Right lobe of liver (tissue), 6 donors: ENCODE measurements at regions not wholly inside any gene's neighbourhood (a gene's known extent, or its start where the extent isn't known, plus 50 kb on each side); places are given as distances from the start of the nearest gene placed in this dataset.

Experiments
- ATAC-seq, 4 donors: fragments of 200-7000 bp; cut with Tn5 transposase; one replicate each; pipeline ENCODE4 v1.9.1; 2020; ENCODE audit warnings: mild to moderate bottlenecking in 4 of 4, moderate library complexity in 4 of 4
- DNase-seq, 3 donors: peaks; one replicate each; pipeline ENCODE4 v3.0.0-alpha.2; 2020
- H3K27ac ChIP-seq, 3 donors: fragments of 200-600 bp; one replicate each; pipeline ENCODE4 v1.8.0; 2022
- H3K27me3 ChIP-seq, 2 donors: fragments of 200-600 bp; one replicate each; pipeline ENCODE4 v1.8.0; 2022
- H3K36me3 ChIP-seq, 4 donors: fragments of 200-600 bp; sonication (generic) in 1 of 4; one replicate each; pipeline versions ENCODE4 v1.5.1 to v1.8.0; 2017 to 2022; ENCODE audit warnings: control low read depth in 1 of 4
- H3K4me1 ChIP-seq, 4 donors: fragments of 200-600 bp; sonication (generic) in 1 of 4; one replicate each; pipeline versions ENCODE4 v1.5.1 to v1.8.0; 2017 to 2022; ENCODE audit warnings: control low read depth in 1 of 4
- H3K4me3 ChIP-seq, 3 donors: fragments of 200-600 bp; one replicate each; pipeline ENCODE4 v1.8.0; 2022
- H3K9me3 ChIP-seq, 4 donors: fragments of 200-600 bp; sonication (generic) in 1 of 4; one replicate each; pipeline versions ENCODE4 v1.5.1 to v1.8.0; 2017 to 2022; ENCODE audit warnings: control low read depth in 1 of 4
- CTCF ChIP-seq, 4 donors: fragments of 200-600 bp in 3 of 4; fragments of 450-650 bp in 1 of 4; IDR thresholded peaks; one replicate each; pipeline versions ENCODE4 v1.5.1 to v1.8.0; 2016 to 2022; ENCODE audit warnings: antibody characterized with exemption in 4 of 4, mild to moderate bottlenecking in 2 of 4
- POLR2A ChIP-seq: fragments of 450-650 bp; IDR thresholded peaks from one replicate; pipeline ENCODE4 v1.6.1; 2017; ENCODE audit warnings: antibody characterized with exemption, mild to moderate bottlenecking
- WGBS: methylation state at CpG from one replicate; pipeline ENCODE4 v1.1.6; 2018; ENCODE audit warnings: low coverage, low lambda C conversion rate; ENCODE audit not compliant: insufficient coverage; ENCODE audit errors: missing lambda C conversion rate; 5-methylcytosine and 5-hydroxymethylcytosine counted together
- intact Hi-C, 2 donors: fragments of 100-400 bp; cut with DNase I; formaldehyde crosslinking; loops; one replicate each; pipeline versions ENCODE4 v1.11.2 to v1.14.1; 2022
- donor health status: DM: no; HTN: yes; CAD: no.
- donor health status: DM: no; HTN: no; CAD: no.
- donor health status: DM: no; HTN: no; CAD: no.
- donor health status: DM: no; HTN: yes; CAD: no.
- donor health status: DM: no; HTN: yes; CAD: no.

GRCh38 chr2:172196768-172197431 is 94.2 kb upstream of the DLX2 start:
- 45% methylated on average over 17 of the region's 17 CpGs for WGBS
- Histone ChIP-seq H3K9me3 (peaks cover 0 to 3% (median 0%) of the 10 kb centered on the region in 4 donors), H3K36me3 (no peaks in the 10 kb centered on the region), H3K27me3 (no peaks in the 10 kb centered on the region), H3K4me3 (no peak overlapping the region), H3K4me1 (no peaks in the 10 kb centered on the region), H3K27ac (no peak overlapping the region)
- no peak for TF ChIP-seq CTCF (IDR thresholded peaks at IDR 0.05)
- no peak for TF ChIP-seq POLR2A
- intact Hi-C loops = no loop called here
- peak in 2 of 4 donors; percentile 17 to 35 for ATAC-seq
- no peak for DNase-seq

- no peaks in the 10 kb centered on the region for H3K36me3 ChIP-seq
- 57% methylated on average over 4 of the region's 4 CpGs for WGBS
- no peak for ATAC-seq
- DNase-seq = no peak
- H3K9me3 ChIP-seq = peaks cover 0 to 3% (median 0%) of the 10 kb centered on the region in 4 donors
- H3K4me1 ChIP-seq = no peaks in the 10 kb centered on the region
- H3K27me3 ChIP-seq = no peaks in the 10 kb centered on the region
- intact Hi-C loops = no loop called here
- no peak overlapping the region for H3K27ac ChIP-seq
- H3K4me3 ChIP-seq = no peak overlapping the region
- TF ChIP-seq CTCF (IDR thresholded peaks at IDR 0.05) (no peak), POLR2A (no peak)
Measured at GRCh38 chr2:172198361-172198760, 95.7 kb upstream of the DLX2 start.

- no peak for TF ChIP-seq POLR2A
- TF ChIP-seq CTCF (IDR thresholded peaks at IDR 0.05) = no peak
- H3K36me3 ChIP-seq = no peaks in the 10 kb centered on the region
- DNase-seq (no peak), ATAC-seq (no peak)
- no peaks in the 10 kb centered on the region for H3K27me3 ChIP-seq
- no peak overlapping the region for H3K27ac ChIP-seq
- intact Hi-C loops = no loop called here
- WGBS = 50% methylated on average over 1 of the region's 1 CpG
- H3K4me3 ChIP-seq = no peak overlapping the region
- peaks cover 0 to 2% (median 0%) of the 10 kb centered on the region in 4 donors for H3K9me3 ChIP-seq
- H3K4me1 ChIP-seq = no peaks in the 10 kb centered on the region
Measured at GRCh38 chr2:172198908-172199307, 96.2 kb upstream of the DLX2 start.

GRCh38 chr2:172200495-172201085 is 97.9 kb upstream of the DLX2 start:
- no peak for DNase-seq
- Histone ChIP-seq H3K4me1 (no peaks in the 10 kb centered on the region), H3K27ac (no peak overlapping the region), H3K9me3 (no peaks in the 10 kb centered on the region), H3K27me3 (no peaks in the 10 kb centered on the region), H3K36me3 (no peaks in the 10 kb centered on the region), H3K4me3 (no peak overlapping the region)
- TF ChIP-seq CTCF (IDR thresholded peaks at IDR 0.05) (peak; percentile 25 to 53 (median 38)), POLR2A (no peak)
- 57% methylated on average over 2 of the region's 2 CpGs for WGBS
- ATAC-seq = peak in 2 of 4 donors; percentile 25 to 51
- intact Hi-C loops = no loop called here
